Osteocyte (in vitro differentiated cells): ENCODE measurements at regions not wholly inside any gene's neighbourhood (a gene's known extent, or its start where the extent isn't known, plus 50 kb on each side); places are given as distances from the start of the nearest gene placed in this dataset.

Experiments used
- DNase-seq: peaks from one replicate; pipeline ENCODE4 v3.0.0; 2021; ENCODE audit warnings: mixed read lengths; ENCODE audit not compliant: unreplicated experiment; ENCODE audit errors: extremely low spot score
- H3K27ac Mint-ChIP-seq: one replicate; pipeline ENCODE4 v1.8.0; 2021; ENCODE audit warnings: mild to moderate bottlenecking, mixed read lengths; ENCODE audit not compliant: unreplicated experiment
- H3K27me3 Mint-ChIP-seq: one replicate; pipeline ENCODE4 v1.8.0; 2021; ENCODE audit warnings: mixed read lengths; ENCODE audit not compliant: unreplicated experiment
- H3K36me3 Mint-ChIP-seq: one replicate; pipeline ENCODE4 v1.8.0; 2021; ENCODE audit warnings: mixed read lengths; ENCODE audit not compliant: unreplicated experiment
- H3K4me1 Mint-ChIP-seq: one replicate; pipeline ENCODE4 v1.8.0; 2021; ENCODE audit warnings: mixed read lengths; ENCODE audit not compliant: unreplicated experiment
- H3K4me3 Mint-ChIP-seq: one replicate; pipeline ENCODE4 v1.8.0; 2021; ENCODE audit warnings: mild to moderate bottlenecking, moderate library complexity, mixed read lengths; ENCODE audit not compliant: unreplicated experiment
- H3K9me3 Mint-ChIP-seq: one replicate; pipeline ENCODE4 v1.8.0; 2021; ENCODE audit warnings: mixed read lengths; ENCODE audit not compliant: unreplicated experiment
- TF ChIP-seq, protein P1 (sequence below): fragments of 200-600 bp; sonication (generic); IDR thresholded peaks from 2 replicates; pipeline ENCODE4 v1.5.0; 2021; ENCODE audit warnings: antibody characterized with exemption, mild to moderate bottlenecking, moderate library complexity

DNA sequence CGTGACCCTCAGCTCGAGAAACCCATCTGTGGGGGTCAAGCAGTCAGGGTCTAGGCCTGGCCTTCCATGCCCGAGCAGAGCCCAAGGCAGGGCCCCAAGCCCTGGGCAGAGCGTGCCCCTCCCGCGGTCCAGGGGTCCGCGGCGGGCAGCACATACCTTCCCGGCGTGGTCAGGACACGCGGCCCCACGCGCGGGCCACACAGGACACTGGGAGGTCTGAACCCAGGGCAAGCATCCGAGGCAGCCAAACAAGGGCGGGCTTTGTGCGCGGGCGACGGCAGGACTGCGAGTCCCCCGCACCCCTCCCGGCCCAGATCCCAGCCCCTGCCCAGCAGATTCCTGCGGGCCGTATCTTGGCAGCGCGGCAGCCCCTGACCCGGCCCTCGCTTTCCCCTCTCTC, 61.6 kb upstream of the ACAN start:
- no peak overlapping the region for H3K27ac Mint-ChIP-seq
- no peaks in the 10 kb centered on the region for H3K9me3 Mint-ChIP-seq
- H3K4me1 Mint-ChIP-seq = peaks cover 19% of the 10 kb centered on the region
- DNase-seq = peak; percentile 84
- H3K36me3 Mint-ChIP-seq = no peaks in the 10 kb centered on the region
- H3K27me3 Mint-ChIP-seq = peaks cover 7% of the 10 kb centered on the region
- TF ChIP-seq, protein P1, sequence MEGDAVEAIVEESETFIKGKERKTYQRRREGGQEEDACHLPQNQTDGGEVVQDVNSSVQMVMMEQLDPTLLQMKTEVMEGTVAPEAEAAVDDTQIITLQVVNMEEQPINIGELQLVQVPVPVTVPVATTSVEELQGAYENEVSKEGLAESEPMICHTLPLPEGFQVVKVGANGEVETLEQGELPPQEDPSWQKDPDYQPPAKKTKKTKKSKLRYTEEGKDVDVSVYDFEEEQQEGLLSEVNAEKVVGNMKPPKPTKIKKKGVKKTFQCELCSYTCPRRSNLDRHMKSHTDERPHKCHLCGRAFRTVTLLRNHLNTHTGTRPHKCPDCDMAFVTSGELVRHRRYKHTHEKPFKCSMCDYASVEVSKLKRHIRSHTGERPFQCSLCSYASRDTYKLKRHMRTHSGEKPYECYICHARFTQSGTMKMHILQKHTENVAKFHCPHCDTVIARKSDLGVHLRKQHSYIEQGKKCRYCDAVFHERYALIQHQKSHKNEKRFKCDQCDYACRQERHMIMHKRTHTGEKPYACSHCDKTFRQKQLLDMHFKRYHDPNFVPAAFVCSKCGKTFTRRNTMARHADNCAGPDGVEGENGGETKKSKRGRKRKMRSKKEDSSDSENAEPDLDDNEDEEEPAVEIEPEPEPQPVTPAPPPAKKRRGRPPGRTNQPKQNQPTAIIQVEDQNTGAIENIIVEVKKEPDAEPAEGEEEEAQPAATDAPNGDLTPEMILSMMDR = no peak
- H3K4me3 Mint-ChIP-seq = no peak overlapping the region

DNA sequence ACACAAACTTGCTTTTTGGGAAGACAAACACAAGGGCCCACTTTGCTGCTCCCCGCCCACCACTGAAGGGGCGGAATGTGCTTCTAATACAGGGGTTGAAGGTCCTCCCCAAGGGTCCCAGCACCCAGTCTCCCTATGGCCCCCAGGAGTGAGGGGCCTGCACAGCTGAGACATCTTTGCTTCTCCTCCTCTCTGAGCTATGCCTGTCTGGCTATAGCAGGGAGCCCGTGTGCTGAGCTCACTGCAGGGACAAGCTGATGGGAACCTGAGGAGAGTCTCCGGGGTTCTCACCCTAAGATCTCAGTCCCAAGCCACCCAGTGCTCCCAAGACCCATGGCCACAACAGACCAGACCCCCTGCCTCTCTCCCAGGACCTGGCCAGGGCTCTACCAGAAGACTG, 61.1 kb upstream of the ACAN start:
- Mint-ChIP-seq H3K4me1 (peaks cover 22% of the 10 kb centered on the region), H3K9me3 (no peaks in the 10 kb centered on the region), H3K27me3 (peaks cover 6% of the 10 kb centered on the region), H3K27ac (no peak overlapping the region), H3K36me3 (no peaks in the 10 kb centered on the region), H3K4me3 (no peak overlapping the region)
- TF ChIP-seq, protein P1 = no peak
- DNase-seq = peak; percentile 75

DNA sequence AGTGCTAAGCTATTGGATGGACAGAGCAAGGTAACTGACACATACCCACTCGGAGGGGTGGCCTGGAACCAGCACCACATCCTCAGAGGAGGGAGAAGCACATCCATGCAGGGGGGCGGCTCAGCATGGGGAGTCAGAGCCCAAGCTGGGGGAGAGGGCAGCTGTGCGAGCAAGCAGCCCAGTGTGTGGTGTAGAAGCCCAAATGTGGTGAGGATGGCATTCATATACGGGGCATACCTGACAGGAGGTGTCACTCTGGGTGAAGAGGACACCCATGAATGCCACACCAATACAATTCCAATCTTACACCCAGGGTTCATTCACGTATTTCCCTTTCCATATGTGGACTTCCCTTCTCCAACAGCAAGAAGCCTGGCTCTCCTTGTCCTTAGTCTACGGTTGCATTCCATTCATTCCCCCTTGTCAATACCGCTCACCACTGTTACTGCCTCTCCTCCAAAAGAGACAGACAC, 58.7 kb upstream of the ACAN start:
- peaks cover 7% of the 10 kb centered on the region for H3K27me3 Mint-ChIP-seq
- TF ChIP-seq, protein P1 = no peak
- H3K27ac Mint-ChIP-seq = no peak overlapping the region
- H3K9me3 Mint-ChIP-seq = peaks cover under 1% of the 10 kb centered on the region
- DNase-seq = peak; percentile 46
- H3K4me3 Mint-ChIP-seq = no peak overlapping the region
- no peaks in the 10 kb centered on the region for H3K36me3 Mint-ChIP-seq
- H3K4me1 Mint-ChIP-seq = peaks cover 27% of the 10 kb centered on the region

DNA sequence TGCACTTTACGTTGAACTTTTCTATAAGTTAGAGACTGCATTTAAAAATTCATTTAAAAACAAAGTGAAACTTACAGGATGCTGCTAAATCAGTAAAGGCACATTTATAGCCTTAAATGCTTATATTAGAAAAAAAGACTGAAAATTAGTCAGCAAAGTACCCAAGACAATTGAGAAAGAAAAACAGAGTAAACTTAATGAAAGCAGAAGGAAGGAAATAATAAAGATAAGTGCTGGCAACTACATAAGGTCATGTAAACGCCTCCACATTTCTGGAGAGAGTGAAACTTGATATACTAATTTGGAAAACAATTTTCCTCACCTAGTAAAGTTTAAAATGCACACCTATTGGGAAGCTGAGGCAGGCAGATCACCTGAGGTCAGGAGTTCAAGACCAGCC, 58.2 kb upstream of the ACAN start:
- Mint-ChIP-seq H3K27me3 (peaks cover 12% of the 10 kb centered on the region), H3K9me3 (peaks cover 5% of the 10 kb centered on the region), H3K4me1 (peaks cover 27% of the 10 kb centered on the region), H3K36me3 (no peaks in the 10 kb centered on the region), H3K4me3 (no peak overlapping the region), H3K27ac (peak overlapping the region; percentile 1)
- DNase-seq = no peak
- TF ChIP-seq, protein P1 = no peak

DNA sequence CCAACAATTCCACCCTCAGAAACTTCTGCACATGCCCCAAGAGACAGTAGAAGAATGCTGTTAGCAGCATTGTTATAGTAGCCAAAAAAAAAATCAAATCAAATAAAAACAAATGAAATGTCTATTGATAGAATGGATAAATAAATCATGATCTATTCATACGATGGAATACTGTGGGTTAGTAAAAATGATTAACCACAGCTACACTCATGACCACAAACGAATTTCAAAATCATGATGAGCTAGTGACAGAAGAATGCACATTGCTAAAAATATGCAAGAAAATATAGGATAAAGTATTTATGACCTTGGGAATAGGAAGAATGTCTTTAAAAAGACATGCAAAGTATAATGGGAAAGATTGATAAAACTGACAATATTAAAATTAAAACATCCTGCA, 57.5 kb upstream of the ACAN start:
- Mint-ChIP-seq H3K4me3 (no peak overlapping the region), H3K27ac (no peak overlapping the region), H3K27me3 (peaks cover 14% of the 10 kb centered on the region), H3K9me3 (peaks cover 5% of the 10 kb centered on the region), H3K4me1 (peaks cover 27% of the 10 kb centered on the region), H3K36me3 (no peaks in the 10 kb centered on the region)
- DNase-seq = no peak
- TF ChIP-seq, protein P1 = no peak
